ENCODE measurements at regions not wholly inside any gene's neighbourhood (a gene's known extent, or its start where the extent isn't known, plus 50 kb on each side); places are given as distances from the start of the nearest gene placed in this dataset.

- WGBS: 95% methylated on average over 5 of the region's 5 CpGs
- H3K9me3 ChIP-seq (ENCODE audit: insufficient read depth, low read depth, low read length): no peaks in the 10 kb centered on the region
- no peak overlapping the region for H3K27ac ChIP-seq (ENCODE audit: low read depth, low read length)
- no peaks in the 10 kb centered on the region for H3K36me3 ChIP-seq (ENCODE audit: insufficient read depth, low read length)
- H3K9ac ChIP-seq (ENCODE audit: low read depth, low read length): no peak overlapping the region
- H3K4me3 ChIP-seq (ENCODE audit: low read length): no peak overlapping the region
- no peaks in the 10 kb centered on the region for H3K4me1 ChIP-seq (ENCODE audit: insufficient read depth, low read length)
- H3K27me3 ChIP-seq (ENCODE audit: insufficient read depth, low read length): no peaks in the 10 kb centered on the region
Measured at GRCh38 chr14:30218907-30219306, 291.3 kb upstream of the PRKD1 start.

- 94% methylated on average over 7 of the region's 7 CpGs for WGBS
- no peak overlapping the region for H3K4me3 ChIP-seq (ENCODE audit: low read length)
- H3K9me3 ChIP-seq (ENCODE audit: insufficient read depth, low read depth, low read length): no peaks in the 10 kb centered on the region
- no peaks in the 10 kb centered on the region for H3K36me3 ChIP-seq (ENCODE audit: insufficient read depth, low read length)
- no peaks in the 10 kb centered on the region for H3K4me1 ChIP-seq (ENCODE audit: insufficient read depth, low read length)
- H3K27ac ChIP-seq (ENCODE audit: low read depth, low read length): no peak overlapping the region
- H3K9ac ChIP-seq (ENCODE audit: low read depth, low read length): no peak overlapping the region
- H3K27me3 ChIP-seq (ENCODE audit: insufficient read depth, low read length): no peaks in the 10 kb centered on the region
Measured at GRCh38 chr14:30221546-30221945, 293.9 kb upstream of the PRKD1 start.

GRCh38 chr14:30223385-30223785 lies 295.7 kb upstream of the PRKD1 start:
- Histone ChIP-seq H3K27ac (ENCODE audit: low read depth, low read length) (no peak overlapping the region), H3K4me3 (ENCODE audit: low read length) (no peak overlapping the region), H3K36me3 (ENCODE audit: insufficient read depth, low read length) (no peaks in the 10 kb centered on the region), H3K9ac (ENCODE audit: low read depth, low read length) (no peak overlapping the region), H3K4me1 (ENCODE audit: insufficient read depth, low read length) (no peaks in the 10 kb centered on the region), H3K9me3 (ENCODE audit: insufficient read depth, low read depth, low read length) (no peaks in the 10 kb centered on the region), H3K27me3 (ENCODE audit: insufficient read depth, low read length) (no peaks in the 10 kb centered on the region)
- 90% methylated on average over 2 of the region's 2 CpGs for WGBS

- no peak overlapping the region for H3K27ac ChIP-seq (ENCODE audit: low read depth, low read length)
- H3K36me3 ChIP-seq (ENCODE audit: insufficient read depth, low read length): no peaks in the 10 kb centered on the region
- H3K9me3 ChIP-seq (ENCODE audit: insufficient read depth, low read depth, low read length): no peaks in the 10 kb centered on the region
- H3K4me3 ChIP-seq (ENCODE audit: low read length): no peak overlapping the region
- no peaks in the 10 kb centered on the region for H3K4me1 ChIP-seq (ENCODE audit: insufficient read depth, low read length)
- no peak overlapping the region for H3K9ac ChIP-seq (ENCODE audit: low read depth, low read length)
- WGBS: 95% methylated on average over 3 of the region's 3 CpGs
- H3K27me3 ChIP-seq (ENCODE audit: insufficient read depth, low read length): no peaks in the 10 kb centered on the region
Measured at GRCh38 chr14:30223966-30224365, 296.3 kb upstream of the PRKD1 start.

- H3K4me3 ChIP-seq (ENCODE audit: low read length): no peak overlapping the region
- H3K4me1 ChIP-seq (ENCODE audit: insufficient read depth, low read length): no peaks in the 10 kb centered on the region
- WGBS: 92% methylated on average over 1 of the region's 1 CpG
- H3K27me3 ChIP-seq (ENCODE audit: insufficient read depth, low read length): no peaks in the 10 kb centered on the region
- no peak overlapping the region for H3K27ac ChIP-seq (ENCODE audit: low read depth, low read length)
- no peaks in the 10 kb centered on the region for H3K9me3 ChIP-seq (ENCODE audit: insufficient read depth, low read depth, low read length)
- no peak overlapping the region for H3K9ac ChIP-seq (ENCODE audit: low read depth, low read length)
- no peaks in the 10 kb centered on the region for H3K36me3 ChIP-seq (ENCODE audit: insufficient read depth, low read length)
Measured at GRCh38 chr14:30225176-30225575, 297.5 kb upstream of the PRKD1 start.

GRCh38 chr14:30227436-30227835 lies 299.8 kb upstream of the PRKD1 start:
- Histone ChIP-seq H3K9ac (ENCODE audit: low read depth, low read length) (no peak overlapping the region), H3K27ac (ENCODE audit: low read depth, low read length) (no peak overlapping the region), H3K27me3 (ENCODE audit: insufficient read depth, low read length) (no peaks in the 10 kb centered on the region), H3K9me3 (ENCODE audit: insufficient read depth, low read depth, low read length) (no peaks in the 10 kb centered on the region), H3K4me1 (ENCODE audit: insufficient read depth, low read length) (no peaks in the 10 kb centered on the region), H3K36me3 (ENCODE audit: insufficient read depth, low read length) (no peaks in the 10 kb centered on the region), H3K4me3 (ENCODE audit: low read length) (no peak overlapping the region)
- 94% methylated on average over 3 of the region's 3 CpGs for WGBS

- H3K27ac ChIP-seq (ENCODE audit: low read depth, low read length): no peak overlapping the region
- H3K27me3 ChIP-seq (ENCODE audit: insufficient read depth, low read length): no peaks in the 10 kb centered on the region
- no peak overlapping the region for H3K9ac ChIP-seq (ENCODE audit: low read depth, low read length)
- WGBS: 90% methylated on average over 2 of the region's 2 CpGs
- no peaks in the 10 kb centered on the region for H3K4me1 ChIP-seq (ENCODE audit: insufficient read depth, low read length)
- H3K36me3 ChIP-seq (ENCODE audit: insufficient read depth, low read length): no peaks in the 10 kb centered on the region
- no peaks in the 10 kb centered on the region for H3K9me3 ChIP-seq (ENCODE audit: insufficient read depth, low read depth, low read length)
- no peak overlapping the region for H3K4me3 ChIP-seq (ENCODE audit: low read length)
Measured at GRCh38 chr14:30227876-30228275, 300.2 kb upstream of the PRKD1 start.

- H3K4me1 ChIP-seq (ENCODE audit: insufficient read depth, low read length): no peaks in the 10 kb centered on the region
- no peak overlapping the region for H3K4me3 ChIP-seq (ENCODE audit: low read length)
- H3K9me3 ChIP-seq (ENCODE audit: insufficient read depth, low read depth, low read length): no peaks in the 10 kb centered on the region
- H3K27ac ChIP-seq (ENCODE audit: low read depth, low read length): no peak overlapping the region
- WGBS: 92% methylated on average over 1 of the region's 3 CpGs
- no peaks in the 10 kb centered on the region for H3K36me3 ChIP-seq (ENCODE audit: insufficient read depth, low read length)
- no peak overlapping the region for H3K9ac ChIP-seq (ENCODE audit: low read depth, low read length)
- no peaks in the 10 kb centered on the region for H3K27me3 ChIP-seq (ENCODE audit: insufficient read depth, low read length)
Measured at GRCh38 chr14:30230719-30231118, 303.1 kb upstream of the PRKD1 start.

- H3K27ac ChIP-seq (ENCODE audit: low read depth, low read length): no peak overlapping the region
- H3K4me3 ChIP-seq (ENCODE audit: low read length): no peak overlapping the region
- WGBS: 100% methylated on average over 1 of the region's 1 CpG
- H3K9ac ChIP-seq (ENCODE audit: low read depth, low read length): no peak overlapping the region
- no peaks in the 10 kb centered on the region for H3K9me3 ChIP-seq (ENCODE audit: insufficient read depth, low read depth, low read length)
- no peaks in the 10 kb centered on the region for H3K27me3 ChIP-seq (ENCODE audit: insufficient read depth, low read length)
- H3K36me3 ChIP-seq (ENCODE audit: insufficient read depth, low read length): no peaks in the 10 kb centered on the region
- no peaks in the 10 kb centered on the region for H3K4me1 ChIP-seq (ENCODE audit: insufficient read depth, low read length)
Measured at GRCh38 chr14:30234966-30235365, 307.3 kb upstream of the PRKD1 start.

- Histone ChIP-seq H3K36me3 (ENCODE audit: insufficient read depth, low read length) (no peaks in the 10 kb centered on the region), H3K4me1 (ENCODE audit: insufficient read depth, low read length) (peaks cover 4% of the 10 kb centered on the region), H3K27ac (ENCODE audit: low read depth, low read length) (no peak overlapping the region), H3K9ac (ENCODE audit: low read depth, low read length) (no peak overlapping the region), H3K9me3 (ENCODE audit: insufficient read depth, low read depth, low read length) (no peaks in the 10 kb centered on the region), H3K27me3 (ENCODE audit: insufficient read depth, low read length) (no peaks in the 10 kb centered on the region), H3K4me3 (ENCODE audit: low read length) (no peak overlapping the region)
- WGBS: 96% methylated on average over 2 of the region's 2 CpGs
Measured at GRCh38 chr14:30235485-30235884, 307.8 kb upstream of the PRKD1 start.

- 94% methylated on average over 4 of the region's 4 CpGs for WGBS
- Histone ChIP-seq H3K9me3 (ENCODE audit: insufficient read depth, low read depth, low read length) (no peaks in the 10 kb centered on the region), H3K27me3 (ENCODE audit: insufficient read depth, low read length) (no peaks in the 10 kb centered on the region), H3K4me3 (ENCODE audit: low read length) (no peak overlapping the region), H3K27ac (ENCODE audit: low read depth, low read length) (no peak overlapping the region), H3K36me3 (ENCODE audit: insufficient read depth, low read length) (no peaks in the 10 kb centered on the region), H3K9ac (ENCODE audit: low read depth, low read length) (no peak overlapping the region), H3K4me1 (ENCODE audit: insufficient read depth, low read length) (peaks cover 7% of the 10 kb centered on the region)
Measured at GRCh38 chr14:30238936-30239335, 311.3 kb upstream of the PRKD1 start.

GRCh38 chr14:30240018-30240417 lies 312.4 kb upstream of the PRKD1 start:
- H3K9me3 ChIP-seq (ENCODE audit: insufficient read depth, low read depth, low read length): no peaks in the 10 kb centered on the region
- WGBS: 88% methylated on average over 3 of the region's 4 CpGs
- peaks cover 7% of the 10 kb centered on the region for H3K4me1 ChIP-seq (ENCODE audit: insufficient read depth, low read length)
- no peak overlapping the region for H3K27ac ChIP-seq (ENCODE audit: low read depth, low read length)
- no peaks in the 10 kb centered on the region for H3K36me3 ChIP-seq (ENCODE audit: insufficient read depth, low read length)
- no peak overlapping the region for H3K4me3 ChIP-seq (ENCODE audit: low read length)
- H3K9ac ChIP-seq (ENCODE audit: low read depth, low read length): no peak overlapping the region
- no peaks in the 10 kb centered on the region for H3K27me3 ChIP-seq (ENCODE audit: insufficient read depth, low read length)
